Middle frontal gyrus (tissue), 1 donor: ENCODE measurements at regions not wholly inside any gene's neighbourhood (a gene's known extent, or its start where the extent isn't known, plus 50 kb on each side); places are given as distances from the start of the nearest gene placed in this dataset.

Source experiments
- DNase-seq: peaks from one replicate; pipeline ENCODE4 v3.0.0-alpha.2; 2015; ENCODE audit warnings: low spot score; ENCODE audit errors: extremely low spot score

- DNase-seq = no peak
Observed at GRCh38 chr17:13925579-13925978, 143.7 kb upstream of the COX10 start.

DNA sequence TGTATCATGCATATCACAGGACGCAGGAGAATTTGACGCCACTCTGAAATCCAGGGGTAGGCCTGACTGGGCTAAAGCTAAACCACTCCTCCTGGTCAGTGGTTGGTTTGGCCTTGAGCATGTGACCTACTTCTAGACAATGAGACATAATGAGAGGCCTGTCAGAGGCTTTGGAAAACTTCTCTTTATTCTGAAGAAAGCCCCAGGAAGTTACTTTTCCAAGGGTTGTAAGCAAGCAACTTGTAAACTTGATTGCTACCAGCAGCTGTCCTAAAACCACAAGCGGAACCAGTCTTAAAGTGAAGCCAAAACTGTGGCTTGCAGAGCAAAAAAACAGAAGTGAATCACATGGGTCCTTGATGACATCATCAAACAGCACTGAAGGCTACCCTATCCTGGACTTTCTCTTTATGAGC is 138.2 kb upstream of the COX10 start:
- peak; percentile 27 for DNase-seq

- no peak for DNase-seq
Observed at GRCh38 chr17:13931800-13932460, 137.4 kb upstream of the COX10 start.

GRCh38 chr17:13933441-13934276 is 135.6 kb upstream of the COX10 start:
- no peak for DNase-seq

DNA sequence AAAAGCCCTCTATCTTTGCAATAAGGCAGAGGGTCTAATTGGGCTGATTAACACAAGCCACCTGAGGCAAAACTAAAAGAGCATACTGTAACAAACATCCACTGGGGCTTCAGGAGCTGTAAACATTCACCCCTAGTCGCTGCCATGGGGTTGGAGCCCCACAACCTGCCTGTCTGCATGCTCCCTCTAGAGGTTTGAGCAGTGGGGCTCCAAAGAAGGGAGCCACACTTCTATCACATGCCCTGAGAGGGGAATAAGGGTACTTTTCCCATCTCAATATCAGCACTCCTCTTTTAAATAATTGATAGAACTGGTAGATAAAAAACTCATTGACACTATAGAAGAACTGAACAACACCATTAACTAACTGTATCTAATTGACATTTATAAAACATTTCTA is 130.1 kb upstream of the COX10 start:
- no peak for DNase-seq

GRCh38 chr17:13940858-13941665 is 128.2 kb upstream of the COX10 start:
- DNase-seq = no peak

DNA sequence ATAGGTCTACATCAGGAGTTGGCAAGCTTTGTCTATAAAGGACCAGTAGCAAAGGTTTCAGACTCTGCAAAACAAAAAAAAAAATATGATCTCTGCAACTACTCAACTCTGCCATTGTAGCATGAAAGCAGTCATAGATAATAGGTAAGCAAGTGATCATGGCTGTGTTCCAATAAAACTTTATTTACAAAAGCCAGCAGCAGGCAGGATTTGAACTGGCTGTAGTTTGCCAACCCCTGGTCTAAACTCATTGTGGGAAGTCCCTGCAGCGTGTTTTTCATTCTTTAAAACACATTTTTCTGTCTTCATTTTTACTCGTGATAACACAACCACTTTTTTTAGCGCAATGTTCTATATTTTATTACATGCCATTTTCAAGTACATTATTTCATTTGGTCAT is 127.5 kb upstream of the COX10 start:
- no peak for DNase-seq

- no peak for DNase-seq
Observed at GRCh38 chr17:13943909-13944308, 125.4 kb upstream of the COX10 start.

GRCh38 chr17:13947499-13947898 is 121.8 kb upstream of the COX10 start:
- DNase-seq = no peak

DNA sequence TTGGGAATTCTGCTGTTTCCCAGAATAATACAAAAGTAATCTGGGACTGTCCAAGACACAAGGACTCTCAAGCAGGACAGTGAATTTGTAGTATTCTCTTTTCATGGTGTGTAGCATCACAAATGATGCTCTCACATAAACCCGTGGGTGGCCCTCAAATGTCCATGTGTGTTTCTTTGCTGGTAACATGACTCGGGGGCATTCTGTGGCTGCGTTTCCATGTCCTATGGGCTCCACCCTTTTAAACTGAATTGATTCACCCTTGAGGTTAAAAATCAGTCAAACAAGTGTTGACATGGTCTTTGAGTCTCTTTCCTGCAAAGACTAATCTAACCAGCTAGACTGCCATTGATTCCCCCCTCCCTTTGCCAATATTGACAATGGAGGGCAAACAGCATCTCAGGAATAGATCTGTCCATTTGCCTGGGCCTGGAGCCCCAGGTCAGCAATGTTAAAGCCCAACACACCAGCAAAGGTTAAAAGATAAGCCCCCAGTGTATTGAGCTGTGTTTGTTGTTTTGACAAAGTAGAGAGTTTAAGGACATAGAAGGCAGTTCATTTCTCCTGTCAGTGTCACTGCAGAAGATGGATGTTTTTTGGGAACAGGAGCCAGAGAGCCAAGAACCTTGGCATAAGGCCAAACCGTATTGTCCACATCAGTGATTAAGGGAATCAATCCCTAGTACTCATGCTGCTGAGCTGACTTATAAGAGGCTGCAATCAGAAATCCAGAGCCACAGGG is 117.1 kb upstream of the COX10 start:
- DNase-seq = no peak

DNA sequence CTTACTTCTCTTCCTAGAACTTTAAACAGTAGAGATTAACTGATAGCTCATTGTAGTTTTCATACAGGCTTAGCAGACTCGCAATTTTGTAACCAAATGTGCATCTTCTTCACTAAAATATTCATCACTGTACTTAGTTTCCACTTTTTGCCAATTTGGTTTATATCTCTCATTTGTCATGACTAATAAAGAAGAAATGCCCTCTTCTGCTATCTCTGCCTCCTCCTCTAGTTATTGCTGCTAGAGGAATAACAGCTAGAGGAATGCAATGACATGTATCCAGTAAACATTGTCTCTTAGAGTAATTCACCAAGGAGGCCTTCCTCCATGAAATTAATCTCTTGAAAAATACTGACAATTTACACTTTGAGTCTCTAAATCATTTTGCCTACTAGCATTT is 115.5 kb upstream of the COX10 start:
- no peak for DNase-seq

- DNase-seq = no peak
Observed at GRCh38 chr17:13957636-13958035, 111.7 kb upstream of the COX10 start.

GRCh38 chr17:13958773-13959172 is 110.5 kb upstream of the COX10 start:
- no peak for DNase-seq

- no peak for DNase-seq
Observed at GRCh38 chr17:13961265-13961664, 108.0 kb upstream of the COX10 start.

DNA sequence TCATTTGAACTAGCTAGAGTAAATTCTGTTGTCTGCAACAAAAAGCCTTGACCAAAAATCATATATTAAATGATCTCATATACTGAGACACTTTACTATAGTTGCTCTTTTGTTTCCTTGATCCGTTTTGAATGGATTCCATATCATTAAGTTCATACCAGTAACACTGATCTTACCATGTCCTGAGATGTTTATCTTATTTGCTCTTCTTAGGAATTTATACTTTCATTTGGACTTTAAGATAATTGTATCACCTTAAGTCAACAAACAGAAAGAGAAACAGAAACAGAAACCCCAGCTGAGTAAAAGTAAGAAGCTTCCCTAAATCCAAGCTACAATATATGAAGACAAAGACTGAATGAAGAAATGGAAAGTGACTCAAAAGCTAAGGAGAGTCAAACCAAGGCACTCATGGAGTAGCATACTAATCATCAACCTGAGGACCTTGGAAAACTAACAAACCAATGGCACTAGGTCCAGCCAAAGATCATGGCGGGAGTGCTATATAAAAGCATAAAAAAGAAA is 106.5 kb upstream of the COX10 start:
- no peak for DNase-seq

DNA sequence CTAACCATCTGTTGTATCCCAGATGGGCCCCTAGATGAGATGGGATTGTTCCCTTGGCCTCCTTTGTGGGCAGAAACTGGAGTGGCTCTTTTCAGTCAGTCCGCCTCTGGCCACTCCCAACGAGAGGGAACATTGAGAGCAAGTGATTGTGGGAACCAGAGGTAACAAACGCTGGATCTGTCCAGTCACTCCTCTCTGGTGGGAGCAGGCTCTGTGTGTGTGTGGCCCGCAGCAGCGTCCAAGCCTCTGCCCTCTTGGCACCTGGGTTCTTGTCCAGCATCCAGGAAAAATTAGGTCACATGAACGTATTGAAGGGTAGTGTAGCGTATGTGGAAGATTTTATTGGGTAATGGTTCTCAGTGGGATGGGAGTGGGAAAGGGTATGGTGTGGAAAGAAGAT is 101.9 kb upstream of the COX10 start:
- no peak for DNase-seq

DNA sequence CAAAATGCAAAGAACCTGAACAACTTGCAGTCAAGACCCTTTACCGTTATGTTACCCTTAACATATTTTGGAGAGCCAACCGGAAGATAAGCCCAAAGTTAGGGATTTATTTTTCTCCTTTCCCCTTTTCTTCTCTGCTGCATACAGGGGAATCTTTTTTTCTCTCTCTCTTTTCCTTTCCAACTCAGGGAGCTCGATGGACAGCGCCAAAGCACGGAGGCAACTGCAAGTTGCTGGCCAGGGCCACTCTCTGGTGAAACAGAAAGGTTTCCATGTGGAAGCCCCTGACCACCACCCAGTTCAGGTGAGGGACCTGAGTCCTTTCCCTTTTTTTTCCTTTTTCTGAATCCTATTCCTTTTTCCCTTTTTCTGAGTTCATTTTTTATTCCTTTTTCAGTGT is 98.8 kb upstream of the COX10 start:
- DNase-seq = no peak

DNA sequence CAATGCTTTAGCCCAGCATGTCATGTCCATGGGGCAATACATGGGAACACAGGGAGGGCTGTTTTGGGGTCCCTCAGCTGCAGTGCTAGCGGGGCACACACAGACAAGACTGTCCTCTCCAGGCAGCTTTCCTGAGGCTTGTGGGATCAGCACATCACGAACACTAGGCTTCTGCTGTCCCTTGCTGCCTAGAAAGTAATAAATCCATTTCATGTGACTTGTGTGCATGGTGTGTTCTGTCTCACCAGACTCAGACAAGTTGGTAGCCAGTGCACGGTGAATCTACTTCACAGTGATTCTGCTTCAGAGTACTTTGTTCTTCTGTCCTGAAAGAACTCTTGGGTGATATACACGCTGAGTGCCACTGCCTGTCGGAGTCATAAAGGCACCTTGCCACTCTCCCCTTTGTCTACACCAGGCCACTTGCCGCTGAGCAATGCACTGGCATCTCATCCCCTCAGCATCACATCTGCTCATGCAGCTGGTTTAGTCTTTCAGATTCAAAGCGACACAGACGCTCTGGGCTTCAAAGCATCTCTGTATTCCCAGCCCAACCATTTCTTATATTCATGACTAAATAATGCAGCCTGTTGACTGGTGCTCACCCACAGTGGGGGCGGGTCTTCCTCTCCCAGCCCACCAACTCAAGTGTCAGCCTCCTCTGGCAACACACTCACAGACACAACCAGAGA is 95.2 kb upstream of the COX10 start:
- no peak for DNase-seq

DNA sequence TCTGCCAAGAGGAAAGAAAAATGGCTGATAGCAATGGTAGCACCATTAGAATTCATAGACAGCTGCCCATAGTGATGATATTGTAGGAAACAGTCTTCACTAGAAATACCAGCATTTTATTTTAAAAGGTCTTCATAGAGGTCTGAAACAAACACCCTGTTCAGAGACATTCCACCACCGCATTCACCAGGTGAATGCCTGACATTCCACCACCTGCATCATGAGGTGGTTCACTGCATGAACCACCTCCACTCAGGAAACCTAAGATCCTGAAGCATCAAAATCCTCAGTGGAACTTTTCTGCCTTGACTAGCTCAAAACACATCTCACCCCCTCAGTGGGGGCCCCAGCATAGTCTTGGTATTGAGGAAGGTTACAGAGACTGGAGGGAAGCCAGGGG is 91.5 kb upstream of the COX10 start:
- no peak for DNase-seq

DNA sequence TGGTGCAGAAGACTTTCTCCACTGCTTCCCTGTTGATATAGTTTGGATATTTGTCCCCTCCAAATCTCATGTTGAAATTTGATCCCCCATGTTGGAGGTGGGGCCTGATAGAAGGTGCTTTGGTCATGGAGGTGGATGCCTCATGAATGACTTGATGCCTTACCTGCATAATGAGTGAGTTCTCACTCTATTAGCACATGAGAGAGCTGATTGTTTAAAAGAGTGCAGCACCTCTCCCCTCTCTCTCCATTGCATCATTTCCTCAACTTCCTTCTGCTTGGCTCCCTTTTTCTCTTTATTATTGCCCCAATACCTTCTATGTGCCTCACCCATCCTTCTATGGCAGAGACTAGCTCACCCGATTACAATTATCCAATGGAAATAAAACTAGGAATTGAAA is 90.8 kb upstream of the COX10 start:
- DNase-seq = no peak

GRCh38 chr17:13981881-13982280 is 87.4 kb upstream of the COX10 start:
- DNase-seq = no peak
